AG04449 (cell line): ENCODE measurements at regions not wholly inside any gene's neighbourhood (a gene's known extent, or its start where the extent isn't known, plus 50 kb on each side); places are given as distances from the start of the nearest gene placed in this dataset.

Experiments used
- CTCF ChIA-PET: fragments of 350-600 bp; formaldehyde crosslinking; extraction: SDS; loops from one replicate; lab custom pipeline; 2021; ENCODE audit warnings: antibody characterized with exemption; lab: Yijun Ruan, JAX
- POLR2A ChIA-PET: fragments of 400-600, 350-600 bp; formaldehyde crosslinking; extraction: SDS; loops from one replicate; lab custom pipeline; 2020; ENCODE audit warnings: antibody characterized with exemption, inconsistent platforms; lab: Yijun Ruan, JAX
- DNase-seq: peaks from one replicate; pipeline ENCODE4 v3.0.0-alpha.2; 2010; ENCODE audit warnings: low read depth, low spot score
- H3K4me3 ChIP-seq: 2 replicates; pipeline ENCODE4 v1.5.1; 2011; ENCODE audit warnings: low read depth, mild to moderate bottlenecking, control low read depth, low read length
- TF ChIP-seq, protein P1 (sequence below): IDR thresholded peaks from one replicate; pipeline ENCODE4 v1.5.1; 2011; ENCODE audit warnings: mild to moderate bottlenecking, moderate library complexity, low read length, control low read depth, inconsistent platforms; ENCODE audit not compliant: insufficient read depth; ENCODE audit errors: missing control alignments

GRCh38 chr2:147325990-147326389 is 518.8 kb upstream of the ACVR2A start:
- DNase-seq = no peak
- TF ChIP-seq, protein P1, sequence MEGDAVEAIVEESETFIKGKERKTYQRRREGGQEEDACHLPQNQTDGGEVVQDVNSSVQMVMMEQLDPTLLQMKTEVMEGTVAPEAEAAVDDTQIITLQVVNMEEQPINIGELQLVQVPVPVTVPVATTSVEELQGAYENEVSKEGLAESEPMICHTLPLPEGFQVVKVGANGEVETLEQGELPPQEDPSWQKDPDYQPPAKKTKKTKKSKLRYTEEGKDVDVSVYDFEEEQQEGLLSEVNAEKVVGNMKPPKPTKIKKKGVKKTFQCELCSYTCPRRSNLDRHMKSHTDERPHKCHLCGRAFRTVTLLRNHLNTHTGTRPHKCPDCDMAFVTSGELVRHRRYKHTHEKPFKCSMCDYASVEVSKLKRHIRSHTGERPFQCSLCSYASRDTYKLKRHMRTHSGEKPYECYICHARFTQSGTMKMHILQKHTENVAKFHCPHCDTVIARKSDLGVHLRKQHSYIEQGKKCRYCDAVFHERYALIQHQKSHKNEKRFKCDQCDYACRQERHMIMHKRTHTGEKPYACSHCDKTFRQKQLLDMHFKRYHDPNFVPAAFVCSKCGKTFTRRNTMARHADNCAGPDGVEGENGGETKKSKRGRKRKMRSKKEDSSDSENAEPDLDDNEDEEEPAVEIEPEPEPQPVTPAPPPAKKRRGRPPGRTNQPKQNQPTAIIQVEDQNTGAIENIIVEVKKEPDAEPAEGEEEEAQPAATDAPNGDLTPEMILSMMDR = no peak
- CTCF ChIA-PET = no interaction called here
- POLR2A ChIA-PET = no interaction called here
- no peak overlapping the region for H3K4me3 ChIP-seq

GRCh38 chr2:147320146-147320545 is 524.7 kb upstream of the ACVR2A start:
- DNase-seq = no peak
- POLR2A ChIA-PET = no interaction called here
- H3K4me3 ChIP-seq = no peak overlapping the region
- CTCF ChIA-PET = no interaction called here
- TF ChIP-seq, protein P1 = no peak

GRCh38 chr2:147311058-147311430 is 533.8 kb upstream of the ACVR2A start:
- CTCF ChIA-PET = no interaction called here
- no peak for DNase-seq

GRCh38 chr2:147310335-147311057 is 534.3 kb upstream of the ACVR2A start:
- H3K4me3 ChIP-seq = no peak overlapping the region
- DNase-seq = no peak
- TF ChIP-seq, protein P1 = no peak
- ChIA-PET POLR2A (no interaction called here), CTCF (no interaction called here)

More at GRCh38 chr2:147311058-147311430, 533.8 kb upstream of the ACVR2A start:
- TF ChIP-seq, protein P1 = no peak
- H3K4me3 ChIP-seq = no peak overlapping the region
- POLR2A ChIA-PET = no interaction called here

DNA sequence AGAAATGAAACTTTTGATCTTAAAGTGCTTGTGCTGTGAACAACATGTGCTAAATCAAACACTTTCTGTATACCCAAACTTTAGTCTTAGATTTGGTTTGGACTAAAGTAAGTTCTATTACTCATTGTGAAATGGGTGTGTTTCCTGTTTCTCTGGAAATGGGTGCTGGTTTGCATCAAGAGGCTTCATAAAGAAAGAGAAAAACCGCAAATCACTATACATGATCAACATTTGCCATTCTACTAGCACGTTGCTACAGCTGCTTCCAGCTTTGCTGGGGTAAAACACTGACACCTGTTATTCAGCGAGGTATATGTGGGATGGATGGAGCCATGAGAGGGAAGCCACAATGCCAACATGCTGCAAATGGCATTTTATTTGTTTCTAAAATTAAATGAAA is 547.0 kb upstream of the ACVR2A start:
- CTCF ChIA-PET = no interaction called here

DNA sequence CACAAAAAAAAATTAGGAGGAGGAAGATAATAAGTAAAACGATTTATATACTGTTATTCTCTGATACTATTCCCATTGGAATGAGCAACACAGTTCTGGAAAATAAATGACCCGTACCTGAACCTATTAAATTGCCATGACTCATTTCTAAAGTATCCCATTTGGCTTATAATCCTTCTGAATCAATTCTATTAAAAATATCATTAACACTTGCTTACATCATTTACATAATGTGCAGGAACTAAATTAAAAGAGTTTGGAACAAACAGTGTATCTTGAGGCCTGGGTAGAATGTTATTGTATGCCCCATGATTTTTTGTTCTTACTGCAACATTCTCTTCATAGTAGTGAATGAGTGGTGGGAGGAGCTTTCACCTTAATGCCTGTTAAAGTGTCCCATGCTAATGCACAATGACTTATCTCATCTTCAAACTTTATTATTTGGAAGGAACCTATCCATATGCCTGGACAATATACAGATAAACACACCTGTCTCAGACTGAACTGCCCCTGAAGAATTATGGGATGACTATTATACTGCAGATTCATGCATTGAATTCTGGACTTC is 549.9 kb upstream of the ACVR2A start:
- ChIA-PET CTCF (no interaction called here), POLR2A (no interaction called here)
- DNase-seq = no peak
- TF ChIP-seq, protein P1 = no peak
- H3K4me3 ChIP-seq = no peak overlapping the region

More for the DNA sequence above, 547.0 kb upstream of the ACVR2A start:
- POLR2A ChIA-PET = no interaction called here
- TF ChIP-seq, protein P1 = no peak
- H3K4me3 ChIP-seq = no peak overlapping the region
- no peak for DNase-seq
